Erythroblast (primary cell): ENCODE measurements at regions not wholly inside any gene's neighbourhood (a gene's known extent, or its start where the extent isn't known, plus 50 kb on each side); places are given as distances from the start of the nearest gene placed in this dataset.
"Not testable (repeated sequence)": the region's sequence is repeated elsewhere in the genome, so short reads cannot be mapped to it uniquely, and the experiment has no call there.

Source experiments
- GATA1 ChIP-seq: IDR thresholded peaks from 2 replicates; pipeline ENCODE4 v1.6.1; 2011; ENCODE audit warnings: low read depth, mild to moderate bottlenecking, control low read depth, low read length, moderate library complexity
- POLR2A ChIP-seq: IDR thresholded peaks from 2 replicates; pipeline ENCODE4 v1.6.1; 2011; ENCODE audit warnings: mild to moderate bottlenecking, low read length

DNA sequence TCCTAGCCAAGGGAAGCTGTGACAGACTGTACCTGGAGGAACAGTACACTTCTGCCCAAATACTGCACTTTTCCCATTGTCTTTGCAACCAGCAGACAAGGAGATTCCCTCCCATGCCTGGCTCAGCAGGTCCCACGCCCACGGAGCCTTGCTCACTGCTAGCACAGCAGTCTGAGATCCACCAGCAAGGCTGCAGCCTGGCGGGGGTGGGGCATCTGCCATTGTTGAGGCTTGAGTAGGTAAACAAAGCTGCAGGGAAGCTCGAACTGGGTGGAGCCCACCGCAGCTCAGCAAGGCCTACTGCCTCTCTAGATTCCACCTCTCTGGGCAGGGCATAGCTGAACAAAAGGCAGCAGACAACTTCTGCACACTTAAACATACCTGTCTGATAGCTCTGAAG lies 268.9 kb downstream of the OSR1 start:
- TF ChIP-seq POLR2A, GATA1: not testable (repeated sequence)
